Spleen (tissue), 11 donors: ENCODE measurements at regions not wholly inside any gene's neighbourhood (a gene's known extent, or its start where the extent isn't known, plus 50 kb on each side); places are given as distances from the start of the nearest gene placed in this dataset.

Experiments used
- DNase-seq: peaks from one replicate; pipeline ENCODE4 v3.0.0-alpha.2; 2020
- H3K27ac ChIP-seq, 8 donors: fragments of 200-600 bp; sonication (generic) in 7 of 8; 1 replicate in 4 of 8; 2 replicates in 4 of 8; pipeline versions ENCODE4 v1.5.0 to v1.8.0; 2016 to 2021; ENCODE audit warnings: inconsistent platforms in 4 of 8, mild to moderate bottlenecking in 4 of 8, moderate library complexity in 1 of 8
- H3K27me3 ChIP-seq, 7 donors: fragments of 200-600 bp; sonication (generic) in 6 of 7; replicated peaks in 1 of 7; 1 replicate in 4 of 7; 2 replicates in 3 of 7; pipeline versions ENCODE4 v1.5.0 to v1.8.0; 2016 to 2021; ENCODE audit warnings: inconsistent platforms in 3 of 7, mild to moderate bottlenecking in 1 of 7
- H3K36me3 ChIP-seq, 6 donors: fragments of 200-600 bp; sonication (generic) in 5 of 6; 1 replicate in 4 of 6; 2 replicates in 2 of 6; pipeline versions ENCODE4 v1.5.0 to v1.8.0; 2016 to 2021; ENCODE audit warnings: inconsistent platforms in 2 of 6
- H3K4me1 ChIP-seq, 6 donors: fragments of 200-600 bp; sonication (generic) in 5 of 6; 1 replicate in 3 of 6; 2 replicates in 3 of 6; pipeline versions ENCODE4 v1.5.0 to v1.8.0; 2016 to 2021; ENCODE audit warnings: inconsistent platforms in 3 of 6
- H3K4me3 ChIP-seq, 8 donors: fragments of 200-600 bp; sonication (generic) in 7 of 8; 1 replicate in 4 of 8; 2 replicates in 4 of 8; pipeline versions ENCODE4 v1.5.0 to v1.8.0; 2016 to 2021; ENCODE audit warnings: inconsistent platforms in 4 of 8, mild to moderate bottlenecking in 4 of 8, moderate library complexity in 2 of 8
- H3K9me3 ChIP-seq, 8 donors: fragments of 200-600 bp; sonication (generic) in 7 of 8; 1 replicate in 4 of 8; 2 replicates in 4 of 8; pipeline versions ENCODE4 v1.5.0 to v1.8.0; 2016 to 2021; ENCODE audit warnings: inconsistent platforms in 4 of 8
- POLR2A ChIP-seq, 3 donors: fragments of 450-650 bp; IDR thresholded peaks; one replicate each; pipeline ENCODE4 v1.5.1; 2017; ENCODE audit warnings: antibody characterized with exemption in 3 of 3, mild to moderate bottlenecking in 1 of 3
- POLR2AphosphoS5 ChIP-seq, 3 donors: sonication (generic); formaldehyde crosslinking; IDR thresholded peaks; one replicate each; pipeline ENCODE4 v1.5.1; 2017; ENCODE audit warnings: antibody characterized with exemption in 3 of 3
- WGBS, 5 donors: extraction: QIAGEN DNeasy Blood & Tissue Kit in 3 of 5; methylation state at CpG; one replicate each; pipeline versions ENCODE4 v1.1.5 to v1.1.7; 2013 to 2018; 5-methylcytosine and 5-hydroxymethylcytosine counted together
- intact Hi-C: fragments of 100-400 bp; cut with DNase I; formaldehyde crosslinking; loops from one replicate; pipeline ENCODE4 v1.15.0; 2023; ENCODE audit warnings: low total_unique reads
- TF ChIP-seq, protein P1 (sequence below), 11 experiments: fragments of 200-600 bp in 7 of 11; fragments of 450-650 bp in 4 of 11; sonication (generic) in 4 of 11; IDR thresholded peaks in 8 of 11; conservative IDR thresholded peaks in 3 of 11; 1 replicate in 7 of 11; 2 replicates in 4 of 11; pipeline versions ENCODE4 v1.4.0 to v1.8.0; 2016 to 2021; ENCODE audit warnings: antibody characterized with exemption in 11 of 11, inconsistent platforms in 4 of 11, mild to moderate bottlenecking in 1 of 11
- donor health status: healthy with polysubstance abuse.
- donor health status: DM: no; HTN: no; CAD: no; lungs with moderate emphysema.
- donor health status: DM: no; HTN: no; CAD: no.
- donor health status: Bipolar disorder and iron deficiency.
- donor health status: healthy.
- donor health status: DM: no; HTN: no; CAD: no.
- donor health status: DM: yes; HTN: yes; CAD: no.

DNA sequence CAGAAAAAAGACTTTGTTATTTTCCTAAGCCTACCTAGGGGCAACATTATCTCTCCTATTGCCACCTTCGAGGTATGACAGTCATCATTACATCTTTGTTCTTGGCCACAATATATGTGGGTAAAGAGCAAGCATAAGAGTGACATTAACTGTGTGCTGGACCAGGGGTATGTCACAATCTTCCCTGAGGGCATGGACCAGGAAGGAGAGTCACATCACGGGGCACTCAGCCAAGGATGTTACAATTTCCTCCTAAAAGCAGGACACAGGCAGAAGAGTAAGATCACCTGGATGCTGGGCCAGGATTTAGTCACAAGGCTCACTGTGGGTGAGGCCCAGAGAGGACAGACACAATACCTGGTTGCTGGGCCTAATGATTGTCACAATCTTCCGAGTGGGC is 53.0 kb upstream of the ZNF728 start:
- intact Hi-C loops = no loop called here
- DNase-seq = no peak
- no peak for TF ChIP-seq POLR2A (IDR thresholded peaks at IDR 0.05)
- no peak for TF ChIP-seq POLR2AphosphoS5 (IDR thresholded peaks at IDR 0.05)
- TF ChIP-seq, protein P1, sequence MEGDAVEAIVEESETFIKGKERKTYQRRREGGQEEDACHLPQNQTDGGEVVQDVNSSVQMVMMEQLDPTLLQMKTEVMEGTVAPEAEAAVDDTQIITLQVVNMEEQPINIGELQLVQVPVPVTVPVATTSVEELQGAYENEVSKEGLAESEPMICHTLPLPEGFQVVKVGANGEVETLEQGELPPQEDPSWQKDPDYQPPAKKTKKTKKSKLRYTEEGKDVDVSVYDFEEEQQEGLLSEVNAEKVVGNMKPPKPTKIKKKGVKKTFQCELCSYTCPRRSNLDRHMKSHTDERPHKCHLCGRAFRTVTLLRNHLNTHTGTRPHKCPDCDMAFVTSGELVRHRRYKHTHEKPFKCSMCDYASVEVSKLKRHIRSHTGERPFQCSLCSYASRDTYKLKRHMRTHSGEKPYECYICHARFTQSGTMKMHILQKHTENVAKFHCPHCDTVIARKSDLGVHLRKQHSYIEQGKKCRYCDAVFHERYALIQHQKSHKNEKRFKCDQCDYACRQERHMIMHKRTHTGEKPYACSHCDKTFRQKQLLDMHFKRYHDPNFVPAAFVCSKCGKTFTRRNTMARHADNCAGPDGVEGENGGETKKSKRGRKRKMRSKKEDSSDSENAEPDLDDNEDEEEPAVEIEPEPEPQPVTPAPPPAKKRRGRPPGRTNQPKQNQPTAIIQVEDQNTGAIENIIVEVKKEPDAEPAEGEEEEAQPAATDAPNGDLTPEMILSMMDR (IDR thresholded peaks at IDR 0.05 in 8 of 11, conservative IDR thresholded peaks at IDR 0.05 in 3 of 11) = no peak
- H3K9me3 ChIP-seq = peaks cover 0 to 67% (median 19%) of the 10 kb centered on the region in 8 donors
- no peak overlapping the region for H3K27ac ChIP-seq
- no peaks in the 10 kb centered on the region for H3K4me1 ChIP-seq
- H3K4me3 ChIP-seq = no peak overlapping the region
- H3K36me3 ChIP-seq = no peaks in the 10 kb centered on the region
- 55 to 71% (median 60%) methylated on average over 3 of the region's 3 CpGs for WGBS, 5 donors
- no peaks in the 10 kb centered on the region for H3K27me3 ChIP-seq

DNA sequence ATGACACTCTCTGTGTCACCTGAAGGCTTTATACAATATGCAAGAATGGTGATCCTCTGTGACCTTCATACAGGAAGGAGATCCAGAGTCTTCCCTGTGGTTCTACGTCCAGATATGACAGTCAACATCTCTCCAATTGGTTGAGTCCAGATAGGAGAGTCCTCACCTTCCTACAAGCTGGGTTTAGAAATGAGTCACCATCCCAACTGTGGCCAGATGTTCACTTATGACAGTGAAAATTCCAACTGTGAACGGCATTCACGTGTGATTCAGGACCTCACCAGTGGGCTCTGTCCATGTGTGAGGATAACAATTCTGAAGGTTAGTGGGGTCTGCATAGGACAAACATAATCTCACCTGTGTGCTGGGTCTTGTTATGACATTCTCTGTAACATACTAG is 52.5 kb upstream of the ZNF728 start:
- Histone ChIP-seq H3K9me3 (peaks cover 0 to 68% (median 21%) of the 10 kb centered on the region in 8 donors), H3K4me1 (no peaks in the 10 kb centered on the region), H3K27me3 (no peaks in the 10 kb centered on the region), H3K27ac (no peak overlapping the region), H3K36me3 (no peaks in the 10 kb centered on the region), H3K4me3 (no peak overlapping the region)
- no peak for DNase-seq
- TF ChIP-seq, protein P1 (IDR thresholded peaks at IDR 0.05 in 8 of 11, conservative IDR thresholded peaks at IDR 0.05 in 3 of 11) = no peak
- TF ChIP-seq POLR2A (IDR thresholded peaks at IDR 0.05) (no peak), POLR2AphosphoS5 (IDR thresholded peaks at IDR 0.05) (no peak)
- intact Hi-C loops = no loop called here
- 81 to 87% (median 84%) methylated on average over 3 of the region's 3 CpGs for WGBS, 5 donors

DNA sequence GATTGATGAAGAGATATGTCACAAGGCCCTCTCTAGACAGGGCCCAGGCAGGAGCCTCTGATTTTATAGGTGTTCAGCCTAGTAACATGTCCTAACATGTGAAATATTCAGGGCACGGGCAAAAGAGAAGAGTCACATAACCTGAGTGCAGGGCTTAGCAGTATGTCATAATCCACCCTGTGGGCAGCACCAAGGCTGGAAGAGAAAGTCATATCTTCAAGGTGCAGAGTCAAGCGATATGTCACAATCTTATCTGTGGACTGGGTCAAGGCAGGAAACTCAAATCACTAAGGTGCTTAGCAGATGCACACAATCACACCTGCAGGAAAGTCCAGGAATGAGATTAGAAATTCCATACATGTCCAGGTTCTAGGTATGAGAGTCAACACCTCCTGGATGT is 51.5 kb upstream of the ZNF728 start:
- peaks cover 0 to 68% (median 21%) of the 10 kb centered on the region in 8 donors for H3K9me3 ChIP-seq
- H3K4me3 ChIP-seq = no peak overlapping the region
- no peak for TF ChIP-seq POLR2A (IDR thresholded peaks at IDR 0.05)
- TF ChIP-seq, protein P1 (IDR thresholded peaks at IDR 0.05 in 8 of 11, conservative IDR thresholded peaks at IDR 0.05 in 3 of 11) = no peak
- TF ChIP-seq POLR2AphosphoS5 (IDR thresholded peaks at IDR 0.05) = no peak
- H3K4me1 ChIP-seq = no peaks in the 10 kb centered on the region
- H3K36me3 ChIP-seq = no peaks in the 10 kb centered on the region
- intact Hi-C loops = no loop called here
- no peak for DNase-seq
- H3K27me3 ChIP-seq = no peaks in the 10 kb centered on the region
- H3K27ac ChIP-seq = no peak overlapping the region
- WGBS, 5 donors = 88 to 94% (median 91%) methylated on average over 2 of the region's 2 CpGs
